IPS DF 4.7 (cell line): ENCODE measurements at regions not wholly inside any gene's neighbourhood (a gene's known extent, or its start where the extent isn't known, plus 50 kb on each side); places are given as distances from the start of the nearest gene placed in this dataset.

Source experiments
- DNase-seq: peaks from one replicate; pipeline ENCODE4 v3.0.0-alpha.2; 2013; ENCODE audit warnings: low spot score; ENCODE audit errors: extremely low read depth

DNA sequence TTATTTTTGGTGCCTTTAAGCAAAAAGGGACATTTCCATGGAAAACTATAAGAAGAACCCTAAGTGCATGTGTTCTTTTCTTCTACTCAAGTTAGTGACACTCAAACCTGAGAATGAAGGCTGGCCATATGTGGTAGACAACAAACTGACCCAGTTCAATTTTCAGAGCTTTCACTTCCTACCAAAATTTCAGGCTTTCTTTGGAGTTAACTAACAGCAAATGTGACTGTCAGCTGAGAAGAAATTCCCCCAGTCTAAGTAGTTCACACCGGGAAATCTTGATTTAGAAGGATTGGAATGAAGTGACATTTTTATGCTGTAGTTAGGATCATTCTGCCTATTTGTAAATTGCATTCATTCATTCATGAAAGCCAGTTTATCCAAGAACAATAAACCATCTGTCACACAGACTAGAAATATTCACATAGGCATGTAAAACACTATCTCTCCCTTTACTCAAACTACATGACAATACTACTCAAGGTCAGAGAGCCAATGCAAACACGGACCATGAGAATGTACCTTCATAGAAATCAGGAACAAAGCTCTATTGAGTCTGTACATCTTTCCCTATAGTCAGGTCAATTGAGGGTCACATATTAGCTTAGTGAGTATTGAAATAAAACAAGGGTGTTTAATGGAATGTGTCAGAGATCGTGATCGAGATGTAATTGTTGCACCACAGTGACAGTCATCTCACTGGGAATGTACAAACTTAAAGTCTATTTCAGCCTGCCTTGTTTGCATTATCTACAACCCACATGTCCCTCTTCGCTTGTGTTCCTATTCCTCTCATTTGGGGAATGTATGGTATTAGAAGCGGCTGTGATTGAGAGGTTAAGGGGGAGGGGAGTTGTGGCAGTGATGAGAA, 113.8 kb upstream of the TGFBR2 start:
- no peak for DNase-seq

- DNase-seq = no peak
These were observed 112.5 kb upstream of the TGFBR2 start for GRCh38 chr3:30493911-30494311.

DNA sequence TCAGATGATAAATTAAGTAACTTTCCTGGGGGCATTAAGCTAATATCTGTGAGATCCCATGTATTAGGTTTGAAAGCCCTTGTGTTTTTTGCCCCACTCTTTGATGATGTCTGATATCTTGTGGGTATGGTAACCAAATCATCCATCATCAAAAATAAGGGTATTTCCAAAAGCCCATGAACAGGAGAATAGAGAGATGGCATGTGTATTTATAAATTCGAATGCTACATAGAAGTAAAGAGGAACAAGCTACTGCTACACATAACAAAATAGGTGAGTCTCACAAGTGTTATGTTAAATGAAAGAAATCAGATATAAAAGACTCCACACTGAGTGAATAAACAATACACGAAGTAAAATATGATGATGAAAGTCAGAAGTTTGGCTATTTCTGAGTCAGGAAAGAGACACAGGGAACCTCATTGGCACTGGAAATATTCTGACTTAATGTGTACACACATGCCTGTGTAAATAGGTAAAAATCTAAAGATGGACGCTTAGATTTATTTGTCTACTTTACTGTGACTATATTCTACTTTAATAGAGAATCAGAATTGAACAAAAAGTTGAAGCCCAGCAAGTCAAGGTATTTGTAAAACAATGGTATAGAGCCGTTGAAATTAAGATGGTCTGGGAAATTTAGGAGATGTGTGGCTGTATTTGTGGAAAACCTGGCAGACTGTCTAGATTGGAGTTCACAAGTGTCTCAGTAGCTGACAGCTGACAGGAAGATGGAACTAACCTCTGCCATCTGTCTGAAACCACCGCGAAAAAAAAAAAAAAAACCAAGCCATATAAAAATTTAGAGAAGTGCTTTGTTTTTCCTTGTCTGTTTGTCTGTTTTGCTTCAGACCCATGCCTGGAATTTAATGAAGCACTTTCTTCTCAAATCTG, 111.0 kb upstream of the TGFBR2 start:
- no peak for DNase-seq

DNA sequence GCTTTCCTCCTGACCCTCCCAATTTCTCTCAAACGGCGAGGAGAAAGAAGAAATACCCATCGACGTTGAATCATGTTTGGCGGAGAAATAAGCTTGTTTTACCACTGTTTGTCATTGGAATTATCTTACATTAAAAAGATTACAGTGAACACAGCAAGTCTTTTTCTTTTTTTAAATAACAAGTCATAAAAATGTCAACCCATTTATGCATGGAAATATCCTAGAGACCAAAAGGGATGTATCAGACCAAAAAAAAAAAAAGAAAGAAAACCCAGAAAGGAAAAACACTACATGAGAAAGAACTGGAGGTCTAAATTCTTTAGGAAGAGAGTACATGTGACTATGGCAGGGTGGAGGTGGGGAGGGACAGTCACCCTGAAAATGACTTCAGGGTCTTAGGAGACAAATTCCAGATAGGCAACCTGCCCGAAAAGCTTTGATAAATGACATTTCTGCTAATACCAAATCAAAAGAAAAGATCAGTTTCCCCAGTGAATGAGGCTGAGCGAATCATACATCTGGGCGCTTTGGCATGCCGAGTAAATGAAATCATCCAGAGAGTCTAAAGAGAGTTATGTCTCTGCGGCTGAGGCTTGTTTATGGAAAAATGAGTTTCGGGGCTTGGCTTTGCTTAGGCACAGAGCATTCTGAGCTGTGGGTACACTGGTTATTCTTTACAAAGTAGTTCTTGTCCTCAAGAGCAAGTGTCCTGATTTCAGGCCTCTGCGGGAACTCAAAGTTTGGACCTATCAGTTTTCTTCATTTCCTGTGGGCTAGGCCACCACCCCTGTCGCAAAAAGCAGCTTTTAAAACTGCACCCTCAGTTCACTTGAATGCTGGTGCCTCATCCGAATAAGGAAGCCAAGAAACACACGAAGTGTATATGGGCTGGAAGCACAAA, 110.1 kb upstream of the TGFBR2 start:
- DNase-seq = no peak

- DNase-seq = no peak
These were observed 107.8 kb upstream of the TGFBR2 start for GRCh38 chr3:30498587-30498967.

GRCh38 chr3:30500666-30501399, 105.6 kb upstream of the TGFBR2 start:
- no peak for DNase-seq

DNA sequence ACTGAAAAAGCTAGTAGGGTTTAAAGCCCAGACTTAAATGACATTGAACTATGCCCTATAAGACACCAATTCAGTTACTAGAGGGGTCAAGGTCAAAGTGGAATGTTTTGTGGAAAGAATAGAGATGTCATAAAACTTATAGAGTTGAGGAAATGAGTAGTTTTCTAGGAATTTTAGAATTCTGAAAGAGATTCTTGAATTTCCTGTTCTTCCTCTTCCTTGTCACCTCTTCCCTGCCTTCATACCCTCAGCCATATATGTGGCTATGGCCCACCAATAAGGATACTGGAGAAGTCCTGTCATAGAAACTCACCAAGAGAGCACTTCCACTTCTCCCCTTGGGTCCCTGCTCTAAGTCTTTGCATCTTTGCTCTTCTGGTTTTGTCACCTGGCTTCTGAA, 104.9 kb upstream of the TGFBR2 start:
- no peak for DNase-seq

DNA sequence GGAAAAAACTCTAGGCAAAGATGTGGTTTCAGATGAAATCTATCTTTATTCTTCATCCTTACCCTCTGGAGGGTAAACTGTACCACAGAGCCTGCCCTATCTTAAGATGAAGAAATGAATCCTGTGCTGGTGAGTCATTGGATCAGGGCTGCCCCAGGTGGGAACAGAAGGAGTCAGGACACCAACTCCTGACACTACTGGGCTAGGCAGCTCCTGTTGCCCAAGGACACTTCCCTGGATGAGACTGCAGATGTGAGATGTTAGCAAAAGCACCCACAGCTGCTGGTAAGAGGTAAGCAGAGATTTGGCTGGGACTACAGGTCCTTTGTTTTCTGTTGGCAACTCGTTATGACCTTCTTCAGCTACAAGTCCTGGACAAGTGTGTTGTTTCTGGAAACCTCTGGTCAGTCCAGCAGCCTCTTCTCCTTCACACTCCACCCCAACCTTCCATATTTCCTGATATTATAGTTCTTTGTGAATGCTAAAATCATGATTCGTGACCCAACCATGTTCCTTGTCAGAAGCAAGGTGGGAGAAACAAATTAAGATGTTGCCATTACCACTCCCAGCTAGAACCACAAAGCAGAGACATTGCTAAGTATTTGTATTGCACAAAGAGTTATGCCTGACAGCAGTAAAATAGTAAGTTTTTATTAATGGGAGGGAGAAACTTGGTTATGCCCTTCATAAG, 104.2 kb upstream of the TGFBR2 start:
- no peak for DNase-seq

GRCh38 chr3:30502742-30503073, 103.7 kb upstream of the TGFBR2 start:
- DNase-seq = no peak

DNA sequence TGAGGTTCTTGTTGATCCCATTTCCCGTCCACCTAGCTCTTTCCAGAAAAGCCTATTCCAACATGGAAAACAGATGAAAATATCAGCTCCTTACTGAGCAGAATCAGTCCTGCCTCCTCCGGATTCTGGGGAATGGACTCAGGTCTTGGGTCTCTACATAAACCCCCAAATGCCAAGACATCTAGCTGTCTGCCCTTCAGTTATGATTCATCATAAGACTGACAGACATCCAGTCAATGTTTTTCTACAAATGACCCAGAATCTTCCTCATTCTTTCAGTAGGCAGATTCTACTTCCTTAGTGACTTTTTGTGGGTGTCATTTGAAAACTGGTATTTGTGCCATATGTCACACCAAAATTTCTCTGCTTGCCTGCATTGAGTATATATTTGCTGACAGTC, 103.0 kb upstream of the TGFBR2 start:
- no peak for DNase-seq

GRCh38 chr3:30504939-30505338, 101.5 kb upstream of the TGFBR2 start:
- DNase-seq = no peak

GRCh38 chr3:30505866-30506520, 100.4 kb upstream of the TGFBR2 start:
- DNase-seq = no peak

DNA sequence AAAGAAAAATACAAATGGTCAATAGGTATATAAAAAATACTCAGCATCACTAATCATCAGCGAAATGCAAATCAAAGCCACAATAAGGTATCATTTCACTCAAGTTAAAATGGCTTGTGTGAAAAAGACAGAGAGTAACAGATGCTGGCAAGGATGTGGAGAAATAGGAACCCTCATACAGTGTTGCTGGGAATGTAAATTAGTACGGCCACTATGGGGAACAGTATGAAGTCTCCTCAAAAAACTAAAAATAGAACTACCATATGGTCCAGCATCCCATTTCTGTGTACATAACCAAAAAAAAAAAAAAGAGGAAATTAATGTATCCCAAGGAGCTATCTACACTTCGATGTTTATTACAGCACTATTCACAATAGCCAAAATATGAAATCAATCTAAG, 98.1 kb upstream of the TGFBR2 start:
- DNase-seq = no peak

- no peak for DNase-seq
These were observed 95.8 kb upstream of the TGFBR2 start for GRCh38 chr3:30510596-30510995.

- no peak for DNase-seq
These were observed 94.7 kb upstream of the TGFBR2 start for GRCh38 chr3:30511524-30512251.

GRCh38 chr3:30512576-30512975, 93.8 kb upstream of the TGFBR2 start:
- DNase-seq = no peak

GRCh38 chr3:30513374-30514152, 92.8 kb upstream of the TGFBR2 start:
- DNase-seq = no peak

GRCh38 chr3:30516238-30516637, 90.2 kb upstream of the TGFBR2 start:
- DNase-seq = no peak
